Activated gamma-delta T cell (primary cell): ENCODE measurements at regions not wholly inside any gene's neighbourhood (a gene's known extent, or its start where the extent isn't known, plus 50 kb on each side); places are given as distances from the start of the nearest gene placed in this dataset.
"Not testable (repeated sequence)": the region's sequence is repeated elsewhere in the genome, so short reads cannot be mapped to it uniquely, and the experiment has no call there.

ENCODE experiments used
- DNase-seq: peaks from one replicate; lab custom pipeline; 2025; lab: John Stamatoyannopoulos, UW

GRCh38 chr5:162624110-162624509 is 556.5 kb downstream of the GABRG2 start:
- no peak for DNase-seq

GRCh38 chr5:162637481-162637880 is 569.9 kb downstream of the GABRG2 start:
- DNase-seq: no peak

GRCh38 chr5:162638849-162639248 is 571.3 kb downstream of the GABRG2 start:
- DNase-seq: no peak

- DNase-seq: no peak
These were observed 573.7 kb downstream of the GABRG2 start for GRCh38 chr5:162641142-162641813.

GRCh38 chr5:162654661-162655405 is 587.3 kb downstream of the GABRG2 start:
- no peak for DNase-seq

GRCh38 chr5:162657076-162657475 is 589.5 kb downstream of the GABRG2 start:
- no peak for DNase-seq

- DNase-seq: no peak
These were observed 597.3 kb downstream of the GABRG2 start for GRCh38 chr5:162664846-162665245.

GRCh38 chr5:162668926-162669325 is 601.4 kb downstream of the GABRG2 start:
- no peak for DNase-seq

- no peak for DNase-seq
These were observed 604.5 kb downstream of the GABRG2 start for GRCh38 chr5:162672061-162672460.

- DNase-seq: no peak
These were observed 615.7 kb downstream of the GABRG2 start for GRCh38 chr5:162683284-162683683.

GRCh38 chr5:162684145-162684544 is 616.6 kb downstream of the GABRG2 start:
- DNase-seq: no peak

- no peak for DNase-seq
These were observed 617.7 kb downstream of the GABRG2 start for GRCh38 chr5:162685302-162685701.

- DNase-seq: not testable (repeated sequence)
These were observed 628.7 kb downstream of the GABRG2 start for GRCh38 chr5:162696272-162696671.

- DNase-seq: no peak
These were observed 631.8 kb downstream of the GABRG2 start for GRCh38 chr5:162699361-162699760.

- DNase-seq: no peak
These were observed 636.3 kb downstream of the GABRG2 start for GRCh38 chr5:162703914-162704313.

- no peak for DNase-seq
These were observed 643.7 kb downstream of the GABRG2 start for GRCh38 chr5:162711244-162711643.

- DNase-seq: no peak
These were observed 652.1 kb downstream of the GABRG2 start for GRCh38 chr5:162719720-162720119.

- no peak for DNase-seq
These were observed 653.6 kb downstream of the GABRG2 start for GRCh38 chr5:162721125-162721524.

- DNase-seq: no peak
These were observed 684.8 kb upstream of the CCNG1 start for GRCh38 chr5:162752612-162753011.

- DNase-seq: no peak
These were observed 675.3 kb upstream of the CCNG1 start for GRCh38 chr5:162762119-162762518.

- DNase-seq: no peak
These were observed 668.4 kb upstream of the CCNG1 start for GRCh38 chr5:162769019-162769418.

- no peak for DNase-seq
These were observed 651.7 kb upstream of the CCNG1 start for GRCh38 chr5:162785673-162786072.

GRCh38 chr5:162786234-162786633 is 651.2 kb upstream of the CCNG1 start:
- no peak for DNase-seq

- DNase-seq: no peak
These were observed 640.9 kb upstream of the CCNG1 start for GRCh38 chr5:162796507-162796906.
